Caco-2 (cell line): ENCODE measurements at regions not wholly inside any gene's neighbourhood (a gene's known extent, or its start where the extent isn't known, plus 50 kb on each side); places are given as distances from the start of the nearest gene placed in this dataset.

ENCODE experiments used
- BruUV-seq: library from RNA; stranded (reverse); fragments of 400-500 nt; replicated peaks from 2 replicates; lab custom pipeline; 2021; lab: Mats Ljungman, UMichigan
- CTCF ChIA-PET: fragments of 300-600 bp; sonication (Branson Sonifier 250); formaldehyde crosslinking; loops from one replicate; lab custom pipeline; 2022; ENCODE audit warnings: antibody characterized with exemption; lab: Charles Lee
- POLR2A ChIA-PET: fragments of 300-600 bp; sonication (Branson Sonifier 250); formaldehyde crosslinking; loops from one replicate; lab custom pipeline; 2022; ENCODE audit warnings: antibody characterized with exemption; lab: Charles Lee
- DNase-seq, 2 experiments: peaks; one replicate each; pipeline versions ENCODE4 v3.0.0 to v3.0.0-alpha.2; 2020 to 2022
- H3K27me3 ChIP-seq: replicated peaks from 2 replicates; pipeline ENCODE4 v1.6.0; 2011; ENCODE audit warnings: low read length; ENCODE audit not compliant: control insufficient read depth, insufficient read depth
- H3K36me3 ChIP-seq: 2 replicates; pipeline ENCODE4 v1.5.1; 2011; ENCODE audit warnings: low read length; ENCODE audit not compliant: control insufficient read depth, insufficient read depth
- H3K4me1 ChIP-seq: fragments of 250-450 bp; sonication (Bioruptor Pico); 2 replicates; pipeline ENCODE4 v1.5.1; 2020; ENCODE audit warnings: mild to moderate bottlenecking
- H3K4me3 ChIP-seq: 2 replicates; pipeline ENCODE4 v1.5.1; 2011; ENCODE audit warnings: low read depth, mild to moderate bottlenecking, control low read depth, low read length
- H3K9me3 ChIP-seq: fragments of 250-450 bp; sonication (Bioruptor Pico); 2 replicates; pipeline ENCODE4 v1.5.1; 2020; ENCODE audit warnings: mild to moderate bottlenecking, moderate library complexity
- H3K27ac Mint-ChIP-seq: one replicate; pipeline ENCODE4 v1.8.0; 2022; ENCODE audit warnings: mixed read lengths; ENCODE audit not compliant: unreplicated experiment
- H3K27me3 Mint-ChIP-seq: one replicate; pipeline ENCODE4 v1.8.0; 2022; ENCODE audit warnings: mixed read lengths; ENCODE audit not compliant: insufficient read depth, unreplicated experiment
- H3K36me3 Mint-ChIP-seq: one replicate; pipeline ENCODE4 v1.8.0; 2022; ENCODE audit warnings: mild to moderate bottlenecking, mixed read lengths; ENCODE audit not compliant: insufficient read depth, unreplicated experiment
- H3K4me1 Mint-ChIP-seq: one replicate; pipeline ENCODE4 v1.8.0; 2022; ENCODE audit warnings: low read depth, mixed read lengths; ENCODE audit not compliant: unreplicated experiment
- H3K4me3 Mint-ChIP-seq: one replicate; pipeline ENCODE4 v1.8.0; 2022; ENCODE audit warnings: mild to moderate bottlenecking, moderate library complexity, mixed read lengths; ENCODE audit not compliant: unreplicated experiment
- H3K9me3 Mint-ChIP-seq: one replicate; pipeline ENCODE4 v1.8.0; 2022; ENCODE audit warnings: mixed read lengths; ENCODE audit not compliant: unreplicated experiment
- intact Hi-C: fragments of 100-400 bp; cut with micrococcal nuclease; formaldehyde crosslinking; loops from one replicate; pipeline ENCODE4 v1.10.0; 2022; ENCODE audit not compliant: unreplicated experiment
- TF ChIP-seq, protein P1 (sequence below), 2 experiments: fragments of 200-600 bp in 1 of 2; IDR thresholded peaks; 1 replicate in 1 of 2; 2 replicates in 1 of 2; pipeline versions ENCODE4 v1.5.1 to v1.8.0; 2011 to 2022; ENCODE audit warnings: antibody characterized with exemption in 1 of 2, control low read depth in 1 of 2, inconsistent platforms in 1 of 2, low read depth in 1 of 2, low read length in 1 of 2, mild to moderate bottlenecking in 1 of 2, moderate library complexity in 1 of 2; ENCODE audit not compliant: insufficient read depth in 1 of 2, severe bottlenecking in 1 of 2, unreplicated experiment in 1 of 2

DNA sequence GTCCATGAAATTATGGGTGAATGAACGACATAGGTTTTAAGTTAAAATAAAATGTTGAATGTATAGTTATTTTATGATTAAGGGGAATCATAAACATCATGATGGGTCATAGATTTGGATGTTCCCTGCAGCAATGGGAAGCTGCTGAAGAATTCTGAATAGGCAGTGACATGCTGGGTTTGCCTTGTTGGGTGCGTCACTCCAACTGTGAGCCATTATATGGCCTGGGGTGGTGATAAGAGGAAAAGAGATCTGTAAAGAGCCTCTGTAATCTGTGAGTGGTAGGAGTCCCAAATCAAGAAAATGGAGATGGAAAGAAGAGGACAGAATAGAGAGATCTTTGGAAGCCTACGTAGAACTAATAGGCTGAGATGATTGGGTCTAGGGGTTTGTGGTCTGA, 58.1 kb upstream of the GPR26 start:
- intact Hi-C loops = no loop called here
- H3K27me3 ChIP-seq = no peaks in the 10 kb centered on the region; the same call in 1 of the 2 replicates
- H3K27me3 Mint-ChIP-seq = peaks cover 15% of the 10 kb centered on the region
- H3K27ac Mint-ChIP-seq = no peak overlapping the region
- no peaks in the 10 kb centered on the region for H3K4me1 ChIP-seq
- ChIA-PET POLR2A (no interaction called here), CTCF (no interaction called here)
- H3K36me3 ChIP-seq = no peaks in the 10 kb centered on the region
- no TSS peak for BruUV-seq
- no peak overlapping the region for H3K4me3 Mint-ChIP-seq
- H3K9me3 Mint-ChIP-seq = no peaks in the 10 kb centered on the region
- no peaks in the 10 kb centered on the region for H3K4me1 Mint-ChIP-seq
- no peak for DNase-seq
- TF ChIP-seq, protein P1, sequence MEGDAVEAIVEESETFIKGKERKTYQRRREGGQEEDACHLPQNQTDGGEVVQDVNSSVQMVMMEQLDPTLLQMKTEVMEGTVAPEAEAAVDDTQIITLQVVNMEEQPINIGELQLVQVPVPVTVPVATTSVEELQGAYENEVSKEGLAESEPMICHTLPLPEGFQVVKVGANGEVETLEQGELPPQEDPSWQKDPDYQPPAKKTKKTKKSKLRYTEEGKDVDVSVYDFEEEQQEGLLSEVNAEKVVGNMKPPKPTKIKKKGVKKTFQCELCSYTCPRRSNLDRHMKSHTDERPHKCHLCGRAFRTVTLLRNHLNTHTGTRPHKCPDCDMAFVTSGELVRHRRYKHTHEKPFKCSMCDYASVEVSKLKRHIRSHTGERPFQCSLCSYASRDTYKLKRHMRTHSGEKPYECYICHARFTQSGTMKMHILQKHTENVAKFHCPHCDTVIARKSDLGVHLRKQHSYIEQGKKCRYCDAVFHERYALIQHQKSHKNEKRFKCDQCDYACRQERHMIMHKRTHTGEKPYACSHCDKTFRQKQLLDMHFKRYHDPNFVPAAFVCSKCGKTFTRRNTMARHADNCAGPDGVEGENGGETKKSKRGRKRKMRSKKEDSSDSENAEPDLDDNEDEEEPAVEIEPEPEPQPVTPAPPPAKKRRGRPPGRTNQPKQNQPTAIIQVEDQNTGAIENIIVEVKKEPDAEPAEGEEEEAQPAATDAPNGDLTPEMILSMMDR (IDR thresholded peaks at IDR 0.05; ENCODE audit: insufficient read depth in 1 of 2, low read depth in 1 of 2, low read length in 1 of 2, severe bottlenecking in 1 of 2, unreplicated experiment in 1 of 2) = no peak
- H3K9me3 ChIP-seq = no peaks in the 10 kb centered on the region
- H3K36me3 Mint-ChIP-seq = no peaks in the 10 kb centered on the region
- no peak overlapping the region for H3K4me3 ChIP-seq

GRCh38 chr10:123611243-123611642, 54.9 kb upstream of the GPR26 start:
- no TSS peak for BruUV-seq
- ChIA-PET POLR2A (no interaction called here), CTCF (no interaction called here)
- TF ChIP-seq, protein P1 (IDR thresholded peaks at IDR 0.05; ENCODE audit: insufficient read depth in 1 of 2, low read depth in 1 of 2, low read length in 1 of 2, severe bottlenecking in 1 of 2, unreplicated experiment in 1 of 2) = no peak
- Mint-ChIP-seq H3K36me3 (no peaks in the 10 kb centered on the region), H3K4me1 (no peaks in the 10 kb centered on the region), H3K9me3 (no peaks in the 10 kb centered on the region), H3K27ac (no peak overlapping the region), H3K4me3 (no peak overlapping the region), H3K27me3 (peaks cover 10% of the 10 kb centered on the region)
- Histone ChIP-seq H3K27me3 (no peaks in the 10 kb centered on the region; the same call in 1 of the 2 replicates), H3K36me3 (no peaks in the 10 kb centered on the region), H3K4me3 (no peak overlapping the region), H3K9me3 (no peaks in the 10 kb centered on the region), H3K4me1 (no peaks in the 10 kb centered on the region)
- intact Hi-C loops = no loop called here
- no peak for DNase-seq

- H3K4me1 Mint-ChIP-seq = no peaks in the 10 kb centered on the region
- no peak overlapping the region for H3K27ac Mint-ChIP-seq
- TF ChIP-seq, protein P1 (IDR thresholded peaks at IDR 0.05; ENCODE audit: insufficient read depth in 1 of 2, low read depth in 1 of 2, low read length in 1 of 2, severe bottlenecking in 1 of 2, unreplicated experiment in 1 of 2) = no peak
- Histone ChIP-seq H3K27me3 (no peaks in the 10 kb centered on the region; the same call in 1 of the 2 replicates), H3K4me1 (no peaks in the 10 kb centered on the region), H3K9me3 (no peaks in the 10 kb centered on the region), H3K4me3 (no peak overlapping the region), H3K36me3 (no peaks in the 10 kb centered on the region)
- H3K4me3 Mint-ChIP-seq = no peak overlapping the region
- ChIA-PET POLR2A (no interaction called here), CTCF (no interaction called here)
- H3K36me3 Mint-ChIP-seq = no peaks in the 10 kb centered on the region
- H3K9me3 Mint-ChIP-seq = no peaks in the 10 kb centered on the region
- H3K27me3 Mint-ChIP-seq = peaks cover 8% of the 10 kb centered on the region
- intact Hi-C loops = no loop called here
- no peak for DNase-seq
- no TSS peak for BruUV-seq
Measured at GRCh38 chr10:123611876-123612275, 54.3 kb upstream of the GPR26 start.
